ENCODE measurements at regions not wholly inside any gene's neighbourhood (a gene's known extent, or its start where the extent isn't known, plus 50 kb on each side); places are given as distances from the start of the nearest gene placed in this dataset.

GRCh38 chr5:89998519-89999305 lies 410.8 kb downstream of the CETN3 start:
- CTCF ChIA-PET, result no interaction called here
- no peaks in the 10 kb centered on the region for H3K36me3 ChIP-seq (ENCODE audit: control insufficient read depth, insufficient read depth, low read length)
- no peak for TF ChIP-seq CTCF (IDR thresholded peaks at IDR 0.05; ENCODE audit: insufficient read depth, low read depth, low read length)
- no peaks in the 10 kb centered on the region for H3K27me3 ChIP-seq (ENCODE audit: control insufficient read depth, insufficient read depth, low read length)
- no peak for DNase-seq (ENCODE audit: low read depth)
- no peak overlapping the region for H3K4me3 ChIP-seq (ENCODE audit: low read depth, low read length)
- POLR2A ChIA-PET, result no interaction called here

- POLR2A ChIA-PET, result no interaction called here
- H3K27me3 ChIP-seq (ENCODE audit: control insufficient read depth, insufficient read depth, low read length), result no peaks in the 10 kb centered on the region
- H3K4me3 ChIP-seq (ENCODE audit: low read depth, low read length), result no peak overlapping the region
- CTCF ChIA-PET, result no interaction called here
- no peak for TF ChIP-seq CTCF (IDR thresholded peaks at IDR 0.05; ENCODE audit: insufficient read depth, low read depth, low read length)
- no peaks in the 10 kb centered on the region for H3K36me3 ChIP-seq (ENCODE audit: control insufficient read depth, insufficient read depth, low read length)
- no peak for DNase-seq (ENCODE audit: low read depth)
These were observed 412.7 kb downstream of the CETN3 start for GRCh38 chr5:89996890-89997289.

GRCh38 chr5:89996335-89996734 lies 413.2 kb downstream of the CETN3 start:
- no peaks in the 10 kb centered on the region for H3K36me3 ChIP-seq (ENCODE audit: control insufficient read depth, insufficient read depth, low read length)
- no peaks in the 10 kb centered on the region for H3K27me3 ChIP-seq (ENCODE audit: control insufficient read depth, insufficient read depth, low read length)
- no peak for DNase-seq (ENCODE audit: low read depth)
- no peak overlapping the region for H3K4me3 ChIP-seq (ENCODE audit: low read depth, low read length)
- POLR2A ChIA-PET, result no interaction called here
- TF ChIP-seq CTCF (IDR thresholded peaks at IDR 0.05; ENCODE audit: insufficient read depth, low read depth, low read length), result no peak
- CTCF ChIA-PET, result no interaction called here

GRCh38 chr5:89994266-89994665 lies 415.3 kb downstream of the CETN3 start:
- Histone ChIP-seq H3K27me3 (ENCODE audit: control insufficient read depth, insufficient read depth, low read length) (no peaks in the 10 kb centered on the region), H3K4me3 (ENCODE audit: low read depth, low read length) (no peak overlapping the region), H3K36me3 (ENCODE audit: control insufficient read depth, insufficient read depth, low read length) (no peaks in the 10 kb centered on the region)
- TF ChIP-seq CTCF (IDR thresholded peaks at IDR 0.05; ENCODE audit: insufficient read depth, low read depth, low read length), result no peak
- ChIA-PET POLR2A (no interaction called here), CTCF (interaction anchor here (0.7 kb wide), 1 partner anchor 93 kb away, joined by 3 read pairs; no protein-coding TSS in a partner anchor)
- no peak for DNase-seq (ENCODE audit: low read depth)

GRCh38 chr5:89992201-89992600 lies 417.4 kb downstream of the CETN3 start:
- POLR2A ChIA-PET, result no interaction called here
- no peak for DNase-seq (ENCODE audit: low read depth)
- Histone ChIP-seq H3K27me3 (ENCODE audit: control insufficient read depth, insufficient read depth, low read length) (no peaks in the 10 kb centered on the region), H3K36me3 (ENCODE audit: control insufficient read depth, insufficient read depth, low read length) (no peaks in the 10 kb centered on the region), H3K4me3 (ENCODE audit: low read depth, low read length) (no peak overlapping the region)
- CTCF ChIA-PET, result no interaction called here
- no peak for TF ChIP-seq CTCF (IDR thresholded peaks at IDR 0.05; ENCODE audit: insufficient read depth, low read depth, low read length)

Measured in BJ (cell line).